ENCODE measurements at regions not wholly inside any gene's neighbourhood (a gene's known extent, or its start where the extent isn't known, plus 50 kb on each side); places are given as distances from the start of the nearest gene placed in this dataset.

- peak; percentile 72 for DNase-seq (ENCODE audit: low read depth in 2 of 2)
Measured at GRCh38 chr6:23620911-23621401, 505.1 kb upstream of the NRSN1 start.

GRCh38 chr6:23630726-23631635 lies 495.0 kb upstream of the NRSN1 start:
- Histone ChIP-seq H3K9me3 (ENCODE audit: control insufficient read depth, insufficient read depth, low read depth, low read length) (no peaks in the 10 kb centered on the region), H4K20me1 (ENCODE audit: control insufficient read depth, extremely low read depth, insufficient read depth, low read length) (no peaks in the 10 kb centered on the region), H3K9ac (ENCODE audit: insufficient read depth, low read length) (no peak overlapping the region), H3K36me3 (ENCODE audit: control insufficient read depth, insufficient read depth, low read length) (no peaks in the 10 kb centered on the region), H3K27ac (ENCODE audit: insufficient read depth, low read length) (no peak overlapping the region), H2AFZ (ENCODE audit: low read length) (no peak overlapping the region), H3K27me3 (ENCODE audit: control insufficient read depth, insufficient read depth, low read length) (no peaks in the 10 kb centered on the region), H3K4me1 (ENCODE audit: control insufficient read depth, extremely low read depth, insufficient read depth, low read length) (no peaks in the 10 kb centered on the region), H3K79me2 (ENCODE audit: control insufficient read depth, insufficient read depth, low read length) (no peaks in the 10 kb centered on the region), H3K4me2 (ENCODE audit: extremely low read depth, insufficient read depth, low read length) (no peak overlapping the region), H3K4me3 (replicated peaks in 1 of 4; ENCODE audit: control extremely low read depth in 1 of 4, insufficient read depth in 1 of 4, low read depth in 3 of 4, low read length in 4 of 4) (no peak overlapping the region)
- TF ChIP-seq CTCF (conservative IDR thresholded peaks at IDR 0.05 in 1 of 2, IDR thresholded peaks at IDR 0.05 in 1 of 2; ENCODE audit: low read depth in 1 of 2, low read length in 2 of 2) (no peak), EZH2 (IDR thresholded peaks at IDR 0.05; ENCODE audit: low read length, missing control alignments) (no peak)
- DNase-seq (ENCODE audit: low read depth in 2 of 2): no peak

More at GRCh38 chr6:23620911-23621401, 505.1 kb upstream of the NRSN1 start:
- Histone ChIP-seq H4K20me1 (ENCODE audit: control insufficient read depth, extremely low read depth, insufficient read depth, low read length) (no peaks in the 10 kb centered on the region), H3K36me3 (ENCODE audit: control insufficient read depth, insufficient read depth, low read length) (no peaks in the 10 kb centered on the region), H3K9ac (ENCODE audit: insufficient read depth, low read length) (no peak overlapping the region), H3K4me3 (replicated peaks in 1 of 4; ENCODE audit: control extremely low read depth in 1 of 4, insufficient read depth in 1 of 4, low read depth in 3 of 4, low read length in 4 of 4) (no peak overlapping the region), H3K27ac (ENCODE audit: insufficient read depth, low read length) (no peak overlapping the region), H3K4me2 (ENCODE audit: extremely low read depth, insufficient read depth, low read length) (no peak overlapping the region), H2AFZ (ENCODE audit: low read length) (no peak overlapping the region), H3K27me3 (ENCODE audit: control insufficient read depth, insufficient read depth, low read length) (no peaks in the 10 kb centered on the region), H3K9me3 (ENCODE audit: control insufficient read depth, insufficient read depth, low read depth, low read length) (no peaks in the 10 kb centered on the region), H3K79me2 (ENCODE audit: control insufficient read depth, insufficient read depth, low read length) (no peaks in the 10 kb centered on the region), H3K4me1 (ENCODE audit: control insufficient read depth, extremely low read depth, insufficient read depth, low read length) (no peaks in the 10 kb centered on the region)
- TF ChIP-seq CTCF (conservative IDR thresholded peaks at IDR 0.05 in 1 of 2, IDR thresholded peaks at IDR 0.05 in 1 of 2; ENCODE audit: low read depth in 1 of 2, low read length in 2 of 2) (no peak), EZH2 (IDR thresholded peaks at IDR 0.05; ENCODE audit: low read length, missing control alignments) (no peak)

GRCh38 chr6:23633996-23634395 lies 492.0 kb upstream of the NRSN1 start:
- H3K27ac ChIP-seq (ENCODE audit: insufficient read depth, low read length): no peak overlapping the region
- no peak for DNase-seq (ENCODE audit: low read depth in 2 of 2)
- H2AFZ ChIP-seq (ENCODE audit: low read length): no peak overlapping the region
- TF ChIP-seq CTCF (conservative IDR thresholded peaks at IDR 0.05 in 1 of 2, IDR thresholded peaks at IDR 0.05 in 1 of 2; ENCODE audit: low read depth in 1 of 2, low read length in 2 of 2) (no peak), EZH2 (IDR thresholded peaks at IDR 0.05; ENCODE audit: low read length, missing control alignments) (no peak)
- H3K9ac ChIP-seq (ENCODE audit: insufficient read depth, low read length): no peak overlapping the region
- no peak overlapping the region for H3K4me2 ChIP-seq (ENCODE audit: extremely low read depth, insufficient read depth, low read length)
- no peaks in the 10 kb centered on the region for H3K79me2 ChIP-seq (ENCODE audit: control insufficient read depth, insufficient read depth, low read length)
- no peaks in the 10 kb centered on the region for H4K20me1 ChIP-seq (ENCODE audit: control insufficient read depth, extremely low read depth, insufficient read depth, low read length)
- H3K36me3 ChIP-seq (ENCODE audit: control insufficient read depth, insufficient read depth, low read length): no peaks in the 10 kb centered on the region
- no peaks in the 10 kb centered on the region for H3K4me1 ChIP-seq (ENCODE audit: control insufficient read depth, extremely low read depth, insufficient read depth, low read length)
- H3K27me3 ChIP-seq (ENCODE audit: control insufficient read depth, insufficient read depth, low read length): no peaks in the 10 kb centered on the region
- no peak overlapping the region for H3K4me3 ChIP-seq (replicated peaks in 1 of 4; ENCODE audit: control extremely low read depth in 1 of 4, insufficient read depth in 1 of 4, low read depth in 3 of 4, low read length in 4 of 4)
- no peaks in the 10 kb centered on the region for H3K9me3 ChIP-seq (ENCODE audit: control insufficient read depth, insufficient read depth, low read depth, low read length)
